ENCODE measurements at regions not wholly inside any gene's neighbourhood (a gene's known extent, or its start where the extent isn't known, plus 50 kb on each side); places are given as distances from the start of the nearest gene placed in this dataset.
A peak's percentile ranks its signal among the peaks of the same experiment; 100 is the strongest.

DNA sequence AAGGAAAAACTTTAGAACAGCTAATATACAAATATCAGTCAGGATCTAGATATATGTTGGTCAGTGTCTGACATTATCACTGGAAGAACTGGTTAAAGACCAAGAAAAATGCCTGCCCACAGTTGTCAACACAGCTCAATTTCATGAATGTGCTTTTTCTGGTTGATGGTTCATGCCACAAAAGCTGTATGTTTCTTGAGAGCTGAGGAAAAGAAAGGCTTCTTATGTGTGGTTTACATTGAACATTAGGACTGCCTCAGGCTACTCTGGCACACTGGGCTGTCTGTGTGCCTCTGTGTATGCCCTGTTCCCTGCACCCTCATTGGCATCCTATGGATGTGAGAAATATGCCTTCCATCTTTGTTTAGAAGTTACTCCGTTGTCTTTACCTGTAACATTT is 218.8 kb upstream of the RGS6 start:
- TF ChIP-seq, protein P1, sequence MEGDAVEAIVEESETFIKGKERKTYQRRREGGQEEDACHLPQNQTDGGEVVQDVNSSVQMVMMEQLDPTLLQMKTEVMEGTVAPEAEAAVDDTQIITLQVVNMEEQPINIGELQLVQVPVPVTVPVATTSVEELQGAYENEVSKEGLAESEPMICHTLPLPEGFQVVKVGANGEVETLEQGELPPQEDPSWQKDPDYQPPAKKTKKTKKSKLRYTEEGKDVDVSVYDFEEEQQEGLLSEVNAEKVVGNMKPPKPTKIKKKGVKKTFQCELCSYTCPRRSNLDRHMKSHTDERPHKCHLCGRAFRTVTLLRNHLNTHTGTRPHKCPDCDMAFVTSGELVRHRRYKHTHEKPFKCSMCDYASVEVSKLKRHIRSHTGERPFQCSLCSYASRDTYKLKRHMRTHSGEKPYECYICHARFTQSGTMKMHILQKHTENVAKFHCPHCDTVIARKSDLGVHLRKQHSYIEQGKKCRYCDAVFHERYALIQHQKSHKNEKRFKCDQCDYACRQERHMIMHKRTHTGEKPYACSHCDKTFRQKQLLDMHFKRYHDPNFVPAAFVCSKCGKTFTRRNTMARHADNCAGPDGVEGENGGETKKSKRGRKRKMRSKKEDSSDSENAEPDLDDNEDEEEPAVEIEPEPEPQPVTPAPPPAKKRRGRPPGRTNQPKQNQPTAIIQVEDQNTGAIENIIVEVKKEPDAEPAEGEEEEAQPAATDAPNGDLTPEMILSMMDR (IDR thresholded peaks at IDR 0.05): no peak
- Mint-ChIP-seq H3K9me3 (ENCODE audit: low read depth) (no peaks in the 10 kb centered on the region), H3K4me1 (ENCODE audit: low read depth) (peaks cover 66% of the 10 kb centered on the region), H3K27me3 (ENCODE audit: low read depth) (no peaks in the 10 kb centered on the region), H3K36me3 (ENCODE audit: low read depth) (peaks cover 6% of the 10 kb centered on the region), H3K4me3 (ENCODE audit: unreplicated experiment) (no peak overlapping the region), H3K27ac (ENCODE audit: unreplicated experiment) (peak overlapping the region; percentile 94)
- DNase-seq (ENCODE audit: low spot score): no peak

DNA sequence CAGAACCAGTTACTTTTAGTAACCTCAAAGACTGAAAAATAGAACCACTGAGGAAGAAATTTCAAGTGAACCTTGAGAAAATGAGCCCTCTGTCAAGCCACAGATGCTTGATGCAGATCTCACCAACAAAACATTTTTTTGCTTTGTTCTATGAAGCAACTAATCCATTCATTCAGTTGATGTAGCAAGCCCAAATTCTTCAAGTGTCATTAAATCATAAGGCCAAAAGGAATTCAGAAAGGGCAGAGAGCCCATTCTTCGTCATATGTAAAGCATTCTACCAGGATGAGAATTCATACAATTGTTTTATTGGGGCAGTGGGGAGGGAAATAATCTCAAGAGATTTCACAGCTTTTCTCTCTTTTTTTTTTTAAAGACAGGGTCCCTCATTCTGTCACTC is 218.0 kb upstream of the RGS6 start:
- H3K36me3 Mint-ChIP-seq (ENCODE audit: low read depth): peaks cover 4% of the 10 kb centered on the region
- no peaks in the 10 kb centered on the region for H3K9me3 Mint-ChIP-seq (ENCODE audit: low read depth)
- H3K27me3 Mint-ChIP-seq (ENCODE audit: low read depth): no peaks in the 10 kb centered on the region
- H3K4me3 Mint-ChIP-seq (ENCODE audit: unreplicated experiment): no peak overlapping the region
- TF ChIP-seq, protein P1 (IDR thresholded peaks at IDR 0.05): no peak
- peak overlapping the region; percentile 94 for H3K27ac Mint-ChIP-seq (ENCODE audit: unreplicated experiment)
- H3K4me1 Mint-ChIP-seq (ENCODE audit: low read depth): peaks cover 66% of the 10 kb centered on the region
- DNase-seq (ENCODE audit: low spot score): no peak

DNA sequence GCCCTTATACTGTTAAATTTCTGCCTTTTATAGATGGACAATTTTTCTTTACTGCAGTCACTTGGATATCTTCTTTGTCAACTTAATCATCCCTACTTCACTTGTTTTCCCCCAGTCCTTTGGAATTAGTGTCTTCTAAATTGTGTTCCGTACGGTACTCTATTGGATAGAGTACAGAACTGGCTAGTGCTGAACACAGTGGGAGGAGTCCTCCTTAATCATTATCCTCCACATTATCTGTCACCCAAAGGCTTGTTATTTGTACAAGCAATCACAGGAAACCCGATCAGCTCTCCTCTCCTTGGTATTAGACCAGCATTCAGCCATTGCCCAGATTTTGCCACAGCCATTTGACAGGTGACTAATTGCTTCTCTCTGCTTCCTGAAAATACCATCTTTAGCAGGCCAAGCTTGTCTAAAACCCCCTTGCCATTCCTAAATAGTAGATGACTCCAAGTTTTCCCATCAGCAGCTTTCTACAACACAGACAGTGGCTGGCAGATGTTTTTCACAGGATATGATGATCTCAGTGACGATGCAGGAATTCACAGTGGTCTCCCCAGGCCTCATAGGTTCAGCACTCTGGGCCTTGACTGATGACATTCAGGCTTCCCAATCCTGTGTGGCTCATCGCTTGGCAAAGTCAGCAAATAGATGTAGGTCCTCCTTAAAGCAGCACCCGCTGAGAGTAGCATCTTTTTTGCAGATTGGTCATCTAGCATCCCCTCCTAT is 216.0 kb upstream of the RGS6 start:
- Mint-ChIP-seq H3K36me3 (ENCODE audit: low read depth) (peaks cover 6% of the 10 kb centered on the region), H3K27me3 (ENCODE audit: low read depth) (no peaks in the 10 kb centered on the region), H3K9me3 (ENCODE audit: low read depth) (no peaks in the 10 kb centered on the region), H3K4me3 (ENCODE audit: unreplicated experiment) (no peak overlapping the region), H3K4me1 (ENCODE audit: low read depth) (peaks cover 63% of the 10 kb centered on the region), H3K27ac (ENCODE audit: unreplicated experiment) (peak overlapping the region; percentile 52)
- TF ChIP-seq, protein P1 (IDR thresholded peaks at IDR 0.05): no peak
- no peak for DNase-seq (ENCODE audit: low spot score)

DNA sequence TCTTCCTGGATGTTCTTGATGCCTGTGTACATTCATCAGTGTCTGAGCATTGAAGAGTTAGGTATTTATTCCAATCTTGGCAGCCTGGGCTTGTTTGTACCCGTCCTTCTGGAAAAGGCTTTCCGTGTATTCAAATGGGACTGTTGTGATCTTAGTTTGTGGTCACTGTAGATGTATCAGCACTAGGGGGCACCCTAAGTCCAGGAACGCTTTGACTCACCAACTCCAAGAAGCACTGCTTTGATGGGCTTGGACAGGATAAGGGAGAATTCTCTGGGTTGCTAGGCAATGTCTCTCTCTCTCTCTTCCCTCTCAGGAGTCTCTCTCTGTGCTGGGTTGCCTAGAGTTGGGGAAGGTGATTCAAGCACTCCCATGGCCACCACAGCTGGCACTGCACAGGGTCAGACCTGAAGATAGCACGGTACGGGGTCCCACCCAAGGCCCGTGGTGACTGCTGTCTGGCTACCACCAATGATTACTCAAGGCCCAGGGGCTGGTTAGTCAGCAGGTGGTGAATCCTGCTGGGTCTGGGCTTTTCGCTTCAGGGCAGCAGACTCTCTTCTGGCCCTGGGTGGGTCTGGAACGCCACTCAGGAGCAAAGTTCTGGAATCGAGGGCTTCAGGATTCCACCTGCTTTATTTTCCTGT is 211.1 kb upstream of the RGS6 start:
- DNase-seq (ENCODE audit: low spot score): no peak
- Mint-ChIP-seq H3K27me3 (ENCODE audit: low read depth) (no peaks in the 10 kb centered on the region), H3K27ac (ENCODE audit: unreplicated experiment) (peak overlapping the region; percentile 64), H3K4me3 (ENCODE audit: unreplicated experiment) (no peak overlapping the region), H3K36me3 (ENCODE audit: low read depth) (peaks cover 16% of the 10 kb centered on the region), H3K4me1 (ENCODE audit: low read depth) (peaks cover 39% of the 10 kb centered on the region), H3K9me3 (ENCODE audit: low read depth) (no peaks in the 10 kb centered on the region)
- TF ChIP-seq, protein P1 (IDR thresholded peaks at IDR 0.05): peak; percentile 72

- H3K36me3 Mint-ChIP-seq (ENCODE audit: low read depth): peaks cover 16% of the 10 kb centered on the region
- H3K4me1 Mint-ChIP-seq (ENCODE audit: low read depth): peaks cover 38% of the 10 kb centered on the region
- H3K9me3 Mint-ChIP-seq (ENCODE audit: low read depth): no peaks in the 10 kb centered on the region
- TF ChIP-seq, protein P1 (IDR thresholded peaks at IDR 0.05): no peak
- no peak for DNase-seq (ENCODE audit: low spot score)
- H3K4me3 Mint-ChIP-seq (ENCODE audit: unreplicated experiment): no peak overlapping the region
- H3K27me3 Mint-ChIP-seq (ENCODE audit: low read depth): no peaks in the 10 kb centered on the region
- no peak overlapping the region for H3K27ac Mint-ChIP-seq (ENCODE audit: unreplicated experiment)
These were observed 210.4 kb upstream of the RGS6 start for GRCh38 chr14:71721791-71722190.
